ENCODE measurements at regions not wholly inside any gene's neighbourhood (a gene's known extent, or its start where the extent isn't known, plus 50 kb on each side); places are given as distances from the start of the nearest gene placed in this dataset.

GRCh38 chr6:170067181-170067641, 223.7 kb downstream of the DLL1 start:
- Histone ChIP-seq H3K4me1 (ENCODE audit: control insufficient read depth in 1 of 2, insufficient read depth in 2 of 2, low read length in 2 of 2) (no peaks in the 10 kb centered on the region), H3K4me2 (replicated peaks; ENCODE audit: extremely low read depth, low read length, poor library complexity, severe bottlenecking) (no peak overlapping the region), H3K9ac (ENCODE audit: insufficient read depth, low read length, poor library complexity, severe bottlenecking) (no peak overlapping the region), H3K36me3 (replicated peaks in 1 of 2; ENCODE audit: control insufficient read depth in 1 of 2, insufficient read depth in 2 of 2, low read length in 2 of 2) (no peaks in the 10 kb centered on the region), H2AFZ (ENCODE audit: insufficient read depth, low read depth, low read length, poor library complexity, severe bottlenecking) (no peak overlapping the region), H3K27ac (ENCODE audit: low read depth in 1 of 2, low read length in 2 of 2) (no peak overlapping the region), H3K79me2 (ENCODE audit: insufficient read depth, low read length) (no peaks in the 10 kb centered on the region), H3K27me3 (ENCODE audit: control insufficient read depth in 2 of 2, insufficient read depth in 2 of 2, low read length in 2 of 2) (no peaks in the 10 kb centered on the region), H3K9me3 (replicated peaks in 1 of 2; ENCODE audit: control insufficient read depth in 1 of 2, insufficient read depth in 1 of 2, low read length in 2 of 2) (peaks cover 10 to 13% of the 10 kb centered on the region in 2 donors), H4K20me1 (ENCODE audit: insufficient read depth, low read length) (no peaks in the 10 kb centered on the region), H3K4me3 (replicated peaks in 1 of 3; ENCODE audit: low read depth in 2 of 3, low read length in 3 of 3) (no peak overlapping the region)
- no peak for DNase-seq
- TF ChIP-seq CTCF (IDR thresholded peaks at IDR 0.05), result no peak
- Mint-ChIP-seq H3K27me3 (ENCODE audit: low read depth in 3 of 3) (peaks cover 2 to 5% (median 3%) of the 10 kb centered on the region in 3 donors), H3K27ac (peak overlapping the region in 1 of 7 donors; percentile 31), H3K4me1 (no peaks in the 10 kb centered on the region), H3K9me3 (peaks cover 5 to 20% (median 14%) of the 10 kb centered on the region in 7 donors), H3K4me3 (no peak overlapping the region), H3K36me3 (no peaks in the 10 kb centered on the region)
- intact Hi-C loops (cut with micrococcal nuclease), result no loop called here
- 78% methylated on average over 18 of the region's 18 CpGs for WGBS (ENCODE audit: insufficient coverage)

GRCh38 chr6:170066679-170067078, 224.2 kb downstream of the DLL1 start:
- H3K79me2 ChIP-seq (ENCODE audit: insufficient read depth, low read length), result no peaks in the 10 kb centered on the region
- intact Hi-C loops (cut with micrococcal nuclease), result no loop called here
- H3K36me3 ChIP-seq (replicated peaks in 1 of 2; ENCODE audit: control insufficient read depth in 1 of 2, insufficient read depth in 2 of 2, low read length in 2 of 2), result no peaks in the 10 kb centered on the region
- H3K9me3 ChIP-seq (replicated peaks in 1 of 2; ENCODE audit: control insufficient read depth in 1 of 2, insufficient read depth in 1 of 2, low read length in 2 of 2), result peaks cover 10 to 13% of the 10 kb centered on the region in 2 donors
- H4K20me1 ChIP-seq (ENCODE audit: insufficient read depth, low read length), result no peaks in the 10 kb centered on the region
- Mint-ChIP-seq H3K27ac (peak overlapping the region in 2 of 7 donors; percentile 23 to 31), H3K9me3 (peaks cover 5 to 20% (median 12%) of the 10 kb centered on the region in 7 donors), H3K36me3 (no peaks in the 10 kb centered on the region), H3K4me1 (no peaks in the 10 kb centered on the region), H3K4me3 (no peak overlapping the region), H3K27me3 (ENCODE audit: low read depth in 3 of 3) (peaks cover 0 to 6% (median 2%) of the 10 kb centered on the region in 3 donors)
- 95% methylated on average over 4 of the region's 8 CpGs for WGBS (ENCODE audit: insufficient coverage)
- H2AFZ ChIP-seq (ENCODE audit: insufficient read depth, low read depth, low read length, poor library complexity, severe bottlenecking), result no peak overlapping the region
- H3K9ac ChIP-seq (ENCODE audit: insufficient read depth, low read length, poor library complexity, severe bottlenecking), result no peak overlapping the region
- H3K27ac ChIP-seq (ENCODE audit: low read depth in 1 of 2, low read length in 2 of 2), result no peak overlapping the region
- no peaks in the 10 kb centered on the region for H3K4me1 ChIP-seq (ENCODE audit: control insufficient read depth in 1 of 2, insufficient read depth in 2 of 2, low read length in 2 of 2)
- no peak for TF ChIP-seq CTCF (IDR thresholded peaks at IDR 0.05)
- no peak overlapping the region for H3K4me2 ChIP-seq (replicated peaks; ENCODE audit: extremely low read depth, low read length, poor library complexity, severe bottlenecking)
- H3K4me3 ChIP-seq (replicated peaks in 1 of 3; ENCODE audit: low read depth in 2 of 3, low read length in 3 of 3), result no peak overlapping the region
- H3K27me3 ChIP-seq (ENCODE audit: control insufficient read depth in 2 of 2, insufficient read depth in 2 of 2, low read length in 2 of 2), result no peaks in the 10 kb centered on the region
- no peak for DNase-seq

Measured in CD14-positive monocyte (primary cell).